ENCODE measurements at regions not wholly inside any gene's neighbourhood (a gene's known extent, or its start where the extent isn't known, plus 50 kb on each side); places are given as distances from the start of the nearest gene placed in this dataset.

DNA sequence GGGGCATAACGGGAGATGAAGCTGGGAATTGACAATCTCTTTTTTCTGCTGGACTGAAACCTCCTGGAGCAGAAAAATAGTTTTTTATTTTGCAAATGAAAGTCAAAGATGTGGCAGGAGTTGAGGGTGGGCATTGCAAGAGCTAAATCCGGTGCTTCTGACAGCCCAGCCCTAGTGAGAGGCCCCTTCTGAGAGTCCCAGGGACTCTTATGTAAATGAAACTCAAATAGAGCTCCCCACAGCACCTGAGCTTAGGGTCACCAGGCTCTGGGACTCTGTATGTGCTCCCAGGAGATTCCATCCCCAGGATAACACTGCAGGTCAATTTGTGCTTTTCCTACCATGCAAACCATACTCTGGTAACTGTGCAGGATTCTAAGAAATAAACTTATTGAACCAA, 192.8 kb downstream of the ANKRD30B start:
- intact Hi-C loops (cut with micrococcal nuclease): no loop called here
- in situ Hi-C loops (cut with MboI; ENCODE audit: low sequenced_read_pairs): no loop called here
- Histone ChIP-seq H3K4me2 (ENCODE audit: low read depth, low read length) (no peak overlapping the region), H4K8ac (ENCODE audit: low read depth in 2 of 2, low read length in 2 of 2) (no peak overlapping the region), H3K4ac (ENCODE audit: low read depth, low read length) (no peak overlapping the region), H3K36me3 (ENCODE audit: control insufficient read depth, insufficient read depth, low read length) (no peaks in the 10 kb centered on the region), H3K23ac (ENCODE audit: low read depth, low read length) (no peak overlapping the region), H3K18ac (ENCODE audit: low read depth, low read length) (no peak overlapping the region), H3K9me1 (ENCODE audit: insufficient read depth, low read length) (no peaks in the 10 kb centered on the region), H4K5ac (ENCODE audit: low read depth, low read length) (no peak overlapping the region), H3K4me3 (ENCODE audit: insufficient read depth, low read depth, low read length) (no peak overlapping the region), H3K9me3 (ENCODE audit: control insufficient read depth, insufficient read depth, low read length) (peaks cover 35% of the 10 kb centered on the region), H2AK5ac (ENCODE audit: low read depth, low read length) (no peak overlapping the region), H3K27me3 (ENCODE audit: control insufficient read depth, insufficient read depth, low read length) (no peaks in the 10 kb centered on the region), H2BK15ac (ENCODE audit: low read depth, low read length) (no peak overlapping the region), H2BK20ac (ENCODE audit: low read depth, low read length) (no peak overlapping the region), H3K56ac (ENCODE audit: extremely low read depth, insufficient read depth, low read length) (no peak overlapping the region), H3K79me1 (ENCODE audit: low read depth in 1 of 2, low read length in 2 of 2) (no peaks in the 10 kb centered on the region), H3K27ac (ENCODE audit: insufficient read depth, low read length) (no peak overlapping the region), H2AK9ac (replicated peaks; ENCODE audit: low read depth, low read length, poor library complexity) (no peak overlapping the region), H4K20me1 (ENCODE audit: insufficient read depth, low read length) (no peaks in the 10 kb centered on the region), H4K91ac (ENCODE audit: insufficient read depth, low read depth, low read length) (no peak overlapping the region), H3K9ac (ENCODE audit: low read depth, low read length) (no peak overlapping the region), H3K4me1 (ENCODE audit: control insufficient read depth, insufficient read depth, low read length) (no peaks in the 10 kb centered on the region), H3K14ac (replicated peaks; ENCODE audit: low read depth, low read length) (no peak overlapping the region), H2AFZ (replicated peaks; ENCODE audit: low read length, poor library complexity) (no peak overlapping the region), H2BK120ac (ENCODE audit: low read depth, low read length) (no peak overlapping the region), H2BK5ac (ENCODE audit: low read depth, low read length, poor library complexity, severe bottlenecking) (no peak overlapping the region)
- dilution Hi-C loops (cut with HindIII; ENCODE audit: low sequenced_read_pairs, unreplicated experiment): no loop called here
- TF ChIP-seq BHLHE40 (IDR thresholded peaks at IDR 0.05; ENCODE audit: low read depth, low read length): no peak
- TF ChIP-seq RCOR1 (IDR thresholded peaks at IDR 0.05; ENCODE audit: insufficient replicate concordance, low read length): no peak
- TF ChIP-seq, protein P1, sequence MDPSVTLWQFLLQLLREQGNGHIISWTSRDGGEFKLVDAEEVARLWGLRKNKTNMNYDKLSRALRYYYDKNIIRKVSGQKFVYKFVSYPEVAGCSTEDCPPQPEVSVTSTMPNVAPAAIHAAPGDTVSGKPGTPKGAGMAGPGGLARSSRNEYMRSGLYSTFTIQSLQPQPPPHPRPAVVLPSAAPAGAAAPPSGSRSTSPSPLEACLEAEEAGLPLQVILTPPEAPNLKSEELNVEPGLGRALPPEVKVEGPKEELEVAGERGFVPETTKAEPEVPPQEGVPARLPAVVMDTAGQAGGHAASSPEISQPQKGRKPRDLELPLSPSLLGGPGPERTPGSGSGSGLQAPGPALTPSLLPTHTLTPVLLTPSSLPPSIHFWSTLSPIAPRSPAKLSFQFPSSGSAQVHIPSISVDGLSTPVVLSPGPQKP (IDR thresholded peaks at IDR 0.05; ENCODE audit: borderline replicate concordance, low read depth, low read length): no peak
- TF ChIP-seq CHD1 (IDR thresholded peaks at IDR 0.05; ENCODE audit: low read depth, low read length): no peak
- no peak for TF ChIP-seq MAZ (IDR thresholded peaks at IDR 0.05; ENCODE audit: borderline replicate concordance, low read depth, low read length)
- no peak for TF ChIP-seq MXI1 (IDR thresholded peaks at IDR 0.05; ENCODE audit: borderline replicate concordance, low read depth, low read length)
- no peak for TF ChIP-seq SMC3 (IDR thresholded peaks at IDR 0.05; ENCODE audit: low read depth, low read length)
- TF ChIP-seq RAD21 (IDR thresholded peaks at IDR 0.05; ENCODE audit: low read length): no peak
- no peak for TF ChIP-seq RFX5 (IDR thresholded peaks at IDR 0.05; ENCODE audit: low read depth, low read length)
- TF ChIP-seq POLR2A (IDR thresholded peaks at IDR 0.05; ENCODE audit: low read depth, low read length): no peak
- TF ChIP-seq NFE2L2 (IDR thresholded peaks at IDR 0.05; ENCODE audit: low read depth, low read length): no peak
- no peak for TF ChIP-seq MAFK (IDR thresholded peaks at IDR 0.05; ENCODE audit: low read depth, low read length)
- no peak for TF ChIP-seq CEBPB (IDR thresholded peaks at IDR 0.05; ENCODE audit: low read depth, low read length)
- TF ChIP-seq, protein P2, sequence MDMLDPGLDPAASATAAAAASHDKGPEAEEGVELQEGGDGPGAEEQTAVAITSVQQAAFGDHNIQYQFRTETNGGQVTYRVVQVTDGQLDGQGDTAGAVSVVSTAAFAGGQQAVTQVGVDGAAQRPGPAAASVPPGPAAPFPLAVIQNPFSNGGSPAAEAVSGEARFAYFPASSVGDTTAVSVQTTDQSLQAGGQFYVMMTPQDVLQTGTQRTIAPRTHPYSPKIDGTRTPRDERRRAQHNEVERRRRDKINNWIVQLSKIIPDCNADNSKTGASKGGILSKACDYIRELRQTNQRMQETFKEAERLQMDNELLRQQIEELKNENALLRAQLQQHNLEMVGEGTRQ (IDR thresholded peaks at IDR 0.05; ENCODE audit: low read depth, low read length): no peak
- TF ChIP-seq FOS (IDR thresholded peaks at IDR 0.05; ENCODE audit: low read depth, low read length): no peak
- TF ChIP-seq, protein P3, sequence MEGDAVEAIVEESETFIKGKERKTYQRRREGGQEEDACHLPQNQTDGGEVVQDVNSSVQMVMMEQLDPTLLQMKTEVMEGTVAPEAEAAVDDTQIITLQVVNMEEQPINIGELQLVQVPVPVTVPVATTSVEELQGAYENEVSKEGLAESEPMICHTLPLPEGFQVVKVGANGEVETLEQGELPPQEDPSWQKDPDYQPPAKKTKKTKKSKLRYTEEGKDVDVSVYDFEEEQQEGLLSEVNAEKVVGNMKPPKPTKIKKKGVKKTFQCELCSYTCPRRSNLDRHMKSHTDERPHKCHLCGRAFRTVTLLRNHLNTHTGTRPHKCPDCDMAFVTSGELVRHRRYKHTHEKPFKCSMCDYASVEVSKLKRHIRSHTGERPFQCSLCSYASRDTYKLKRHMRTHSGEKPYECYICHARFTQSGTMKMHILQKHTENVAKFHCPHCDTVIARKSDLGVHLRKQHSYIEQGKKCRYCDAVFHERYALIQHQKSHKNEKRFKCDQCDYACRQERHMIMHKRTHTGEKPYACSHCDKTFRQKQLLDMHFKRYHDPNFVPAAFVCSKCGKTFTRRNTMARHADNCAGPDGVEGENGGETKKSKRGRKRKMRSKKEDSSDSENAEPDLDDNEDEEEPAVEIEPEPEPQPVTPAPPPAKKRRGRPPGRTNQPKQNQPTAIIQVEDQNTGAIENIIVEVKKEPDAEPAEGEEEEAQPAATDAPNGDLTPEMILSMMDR (conservative IDR thresholded peaks at IDR 0.05; ENCODE audit: low read depth, low read length): no peak
- DNase-seq (no peak), ATAC-seq (ENCODE audit: low read depth) (no peak)
- ChIA-PET POLR2A (ENCODE audit: unreplicated experiment) (no interaction called here), CTCF (no interaction called here)
- BruUV-seq (replicated peaks): no TSS peak
- no CpG with 5 or more reads among the region's 2 CpGs for WGBS, 2 experiments (ENCODE audit: extremely low coverage in 2 of 2, insufficient read length in 1 of 2)
